Upper lobe of right lung (tissue), 1 donor: ENCODE measurements at regions not wholly inside any gene's neighbourhood (a gene's known extent, or its start where the extent isn't known, plus 50 kb on each side); places are given as distances from the start of the nearest gene placed in this dataset.

ENCODE experiments used
- ATAC-seq: fragments of 200-7000 bp; cut with Tn5 transposase; one replicate; pipeline ENCODE4 v1.9.1; 2020; ENCODE audit warnings: mild to moderate bottlenecking, moderate library complexity
- DNase-seq: peaks from one replicate; pipeline ENCODE4 v3.0.0-alpha.2; 2020
- H3K27ac ChIP-seq: fragments of 200-600 bp; one replicate; pipeline ENCODE4 v1.8.0; 2022
- H3K27me3 ChIP-seq: fragments of 200-600 bp; one replicate; pipeline ENCODE4 v1.8.0; 2022; ENCODE audit warnings: mild to moderate bottlenecking
- H3K36me3 ChIP-seq: fragments of 200-600 bp; one replicate; pipeline ENCODE4 v1.8.0; 2022
- H3K4me1 ChIP-seq: fragments of 200-600 bp; one replicate; pipeline ENCODE4 v1.8.0; 2022
- H3K4me3 ChIP-seq: fragments of 200-600 bp; one replicate; pipeline ENCODE4 v1.8.0; 2022; ENCODE audit warnings: mild to moderate bottlenecking
- H3K9me3 ChIP-seq: fragments of 200-600 bp; one replicate; pipeline ENCODE4 v1.8.0; 2022
- intact Hi-C: fragments of 100-400 bp; cut with DNase I; formaldehyde crosslinking; loops from one replicate; pipeline ENCODE4 v1.11.0; 2022
- TF ChIP-seq, protein P1 (sequence below): fragments of 200-600 bp; IDR thresholded peaks from one replicate; pipeline ENCODE4 v1.8.0; 2022; ENCODE audit warnings: antibody characterized with exemption
- donor health status: DM: no; HTN: yes; CAD: no; lungs with severe emphysema.

GRCh38 chr6:101232961-101233360 is 160.5 kb upstream of the GRIK2 start:
- Histone ChIP-seq H3K4me1 (no peaks in the 10 kb centered on the region), H3K4me3 (no peak overlapping the region), H3K27me3 (no peaks in the 10 kb centered on the region), H3K27ac (no peak overlapping the region), H3K36me3 (no peaks in the 10 kb centered on the region), H3K9me3 (no peaks in the 10 kb centered on the region)
- intact Hi-C loops: no loop called here
- ATAC-seq: no peak
- TF ChIP-seq, protein P1, sequence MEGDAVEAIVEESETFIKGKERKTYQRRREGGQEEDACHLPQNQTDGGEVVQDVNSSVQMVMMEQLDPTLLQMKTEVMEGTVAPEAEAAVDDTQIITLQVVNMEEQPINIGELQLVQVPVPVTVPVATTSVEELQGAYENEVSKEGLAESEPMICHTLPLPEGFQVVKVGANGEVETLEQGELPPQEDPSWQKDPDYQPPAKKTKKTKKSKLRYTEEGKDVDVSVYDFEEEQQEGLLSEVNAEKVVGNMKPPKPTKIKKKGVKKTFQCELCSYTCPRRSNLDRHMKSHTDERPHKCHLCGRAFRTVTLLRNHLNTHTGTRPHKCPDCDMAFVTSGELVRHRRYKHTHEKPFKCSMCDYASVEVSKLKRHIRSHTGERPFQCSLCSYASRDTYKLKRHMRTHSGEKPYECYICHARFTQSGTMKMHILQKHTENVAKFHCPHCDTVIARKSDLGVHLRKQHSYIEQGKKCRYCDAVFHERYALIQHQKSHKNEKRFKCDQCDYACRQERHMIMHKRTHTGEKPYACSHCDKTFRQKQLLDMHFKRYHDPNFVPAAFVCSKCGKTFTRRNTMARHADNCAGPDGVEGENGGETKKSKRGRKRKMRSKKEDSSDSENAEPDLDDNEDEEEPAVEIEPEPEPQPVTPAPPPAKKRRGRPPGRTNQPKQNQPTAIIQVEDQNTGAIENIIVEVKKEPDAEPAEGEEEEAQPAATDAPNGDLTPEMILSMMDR: no peak
- no peak for DNase-seq

DNA sequence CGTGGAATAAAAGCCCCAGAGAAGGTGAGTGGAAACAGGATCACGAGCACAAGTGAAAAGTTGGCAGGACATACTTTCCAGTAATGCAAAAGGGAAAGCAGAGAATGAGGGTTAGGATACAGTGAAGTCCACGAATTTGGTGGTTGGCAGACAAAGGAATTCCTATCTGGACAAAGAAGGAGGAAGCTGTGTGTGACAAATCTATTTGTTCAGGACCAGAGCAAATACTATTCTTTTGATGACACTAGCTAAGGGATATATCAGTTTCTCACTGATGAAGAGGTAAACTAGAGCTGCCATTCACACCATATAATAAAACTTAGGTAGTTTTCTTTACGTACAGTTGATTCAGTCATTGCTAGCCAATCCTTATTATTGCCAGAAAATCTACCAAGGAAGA is 156.8 kb upstream of the GRIK2 start:
- ATAC-seq (no peak), DNase-seq (no peak)
- Histone ChIP-seq H3K27me3 (no peaks in the 10 kb centered on the region), H3K9me3 (no peaks in the 10 kb centered on the region), H3K4me1 (no peaks in the 10 kb centered on the region), H3K27ac (no peak overlapping the region), H3K36me3 (no peaks in the 10 kb centered on the region), H3K4me3 (no peak overlapping the region)
- TF ChIP-seq, protein P1: no peak
- intact Hi-C loops: no loop called here

GRCh38 chr6:101241442-101241841 is 152.1 kb upstream of the GRIK2 start:
- DNase-seq (no peak), ATAC-seq (no peak)
- intact Hi-C loops: no loop called here
- H3K27ac ChIP-seq: no peak overlapping the region
- H3K27me3 ChIP-seq: no peaks in the 10 kb centered on the region
- TF ChIP-seq, protein P1: no peak
- H3K4me3 ChIP-seq: no peak overlapping the region
- no peaks in the 10 kb centered on the region for H3K9me3 ChIP-seq
- no peaks in the 10 kb centered on the region for H3K36me3 ChIP-seq
- no peaks in the 10 kb centered on the region for H3K4me1 ChIP-seq

- intact Hi-C loops: no loop called here
- no peak for ATAC-seq
- H3K27me3 ChIP-seq: no peaks in the 10 kb centered on the region
- no peaks in the 10 kb centered on the region for H3K36me3 ChIP-seq
- TF ChIP-seq, protein P1: no peak
- H3K4me1 ChIP-seq: no peaks in the 10 kb centered on the region
- no peak overlapping the region for H3K4me3 ChIP-seq
- H3K9me3 ChIP-seq: no peaks in the 10 kb centered on the region
- no peak for DNase-seq
- no peak overlapping the region for H3K27ac ChIP-seq
Measured at GRCh38 chr6:101249470-101249869, 144.0 kb upstream of the GRIK2 start.

- Histone ChIP-seq H3K9me3 (peaks cover 13% of the 10 kb centered on the region), H3K27ac (no peak overlapping the region), H3K36me3 (no peaks in the 10 kb centered on the region), H3K4me1 (no peaks in the 10 kb centered on the region), H3K27me3 (no peaks in the 10 kb centered on the region), H3K4me3 (no peak overlapping the region)
- no peak for DNase-seq
- no peak for ATAC-seq
- intact Hi-C loops: no loop called here
- TF ChIP-seq, protein P1: no peak
Measured at GRCh38 chr6:101257163-101257562, 136.3 kb upstream of the GRIK2 start.

DNA sequence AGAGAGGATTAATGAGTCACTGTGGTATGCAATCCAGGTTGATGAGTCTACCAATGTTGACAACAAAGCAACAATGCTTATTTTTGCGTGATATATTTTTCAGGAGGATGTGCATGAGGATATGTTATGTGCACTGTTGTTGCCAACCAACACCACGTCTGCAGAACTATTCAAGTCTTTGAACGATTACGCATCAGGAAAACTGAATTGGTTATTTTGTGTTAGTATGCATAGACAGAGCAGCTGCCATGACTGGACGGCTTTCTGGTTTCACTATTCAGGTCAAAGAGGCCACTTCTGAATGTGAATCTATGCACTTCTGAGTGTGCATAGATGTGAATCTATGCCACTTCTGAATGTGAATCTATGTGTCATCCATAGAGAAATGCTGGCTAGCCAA is 134.0 kb upstream of the GRIK2 start:
- Histone ChIP-seq H3K36me3 (no peaks in the 10 kb centered on the region), H3K9me3 (peaks cover 13% of the 10 kb centered on the region), H3K27ac (no peak overlapping the region), H3K27me3 (no peaks in the 10 kb centered on the region), H3K4me3 (no peak overlapping the region), H3K4me1 (no peaks in the 10 kb centered on the region)
- TF ChIP-seq, protein P1: no peak
- ATAC-seq (no peak), DNase-seq (no peak)
- intact Hi-C loops: no loop called here
